ENCODE measurements at regions not wholly inside any gene's neighbourhood (a gene's known extent, or its start where the extent isn't known, plus 50 kb on each side); places are given as distances from the start of the nearest gene placed in this dataset.

DNA sequence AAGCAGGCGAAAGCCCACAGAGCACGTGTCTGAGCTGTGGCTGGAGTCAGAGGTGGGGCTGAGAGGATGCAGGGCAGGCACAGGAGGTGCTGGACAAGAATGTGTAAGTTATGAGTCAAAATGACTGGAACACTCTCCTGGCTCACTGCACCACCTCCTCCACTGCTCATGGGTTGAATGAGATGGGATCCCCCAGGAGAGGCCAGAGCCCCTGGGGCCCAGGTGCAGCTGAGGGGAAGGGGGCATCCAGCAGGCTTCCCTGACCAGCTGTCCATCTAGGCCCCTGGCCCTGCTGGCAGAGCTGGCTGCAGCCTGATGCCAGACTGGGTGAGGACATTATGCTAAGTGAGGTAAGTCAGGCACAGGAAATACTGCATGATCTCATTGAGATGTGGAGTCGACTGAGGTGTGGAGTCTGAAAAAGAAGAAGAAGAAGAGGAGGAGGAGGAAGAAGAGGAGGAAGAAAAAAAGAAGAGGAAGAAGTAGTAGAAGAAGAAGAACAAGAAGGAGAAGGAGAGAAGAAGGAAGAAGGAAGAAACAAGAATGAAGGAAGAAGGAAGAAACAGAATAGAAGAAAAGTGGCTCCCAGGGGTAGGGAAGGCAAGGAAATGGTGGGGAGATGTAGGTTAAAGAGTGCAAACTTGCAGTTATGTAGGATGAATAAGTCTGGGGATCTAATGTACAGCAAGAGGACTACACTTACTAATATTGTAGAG, 747.4 kb downstream of the UQCRFS1 start:
- Histone ChIP-seq H3K27ac (no peak overlapping the region), H3K9me3 (no peaks in the 10 kb centered on the region), H3K27me3 (ENCODE audit: insufficient read depth in 3 of 3, low read length in 2 of 3) (no peaks in the 10 kb centered on the region), H3K4me1 (peaks cover 13% of the 10 kb centered on the region), H3K36me3 (ENCODE audit: insufficient read depth in 1 of 2, low read depth in 1 of 2) (no peaks in the 10 kb centered on the region), H3K4me3 (no peak overlapping the region)
- peak in 1 of 4 donors; percentile 39 for ATAC-seq
- 73 to 79% (median 75%) methylated on average over 3 of the region's 3 CpGs for WGBS, 3 donors
- DNase-seq = no peak
- TF ChIP-seq, protein P1, sequence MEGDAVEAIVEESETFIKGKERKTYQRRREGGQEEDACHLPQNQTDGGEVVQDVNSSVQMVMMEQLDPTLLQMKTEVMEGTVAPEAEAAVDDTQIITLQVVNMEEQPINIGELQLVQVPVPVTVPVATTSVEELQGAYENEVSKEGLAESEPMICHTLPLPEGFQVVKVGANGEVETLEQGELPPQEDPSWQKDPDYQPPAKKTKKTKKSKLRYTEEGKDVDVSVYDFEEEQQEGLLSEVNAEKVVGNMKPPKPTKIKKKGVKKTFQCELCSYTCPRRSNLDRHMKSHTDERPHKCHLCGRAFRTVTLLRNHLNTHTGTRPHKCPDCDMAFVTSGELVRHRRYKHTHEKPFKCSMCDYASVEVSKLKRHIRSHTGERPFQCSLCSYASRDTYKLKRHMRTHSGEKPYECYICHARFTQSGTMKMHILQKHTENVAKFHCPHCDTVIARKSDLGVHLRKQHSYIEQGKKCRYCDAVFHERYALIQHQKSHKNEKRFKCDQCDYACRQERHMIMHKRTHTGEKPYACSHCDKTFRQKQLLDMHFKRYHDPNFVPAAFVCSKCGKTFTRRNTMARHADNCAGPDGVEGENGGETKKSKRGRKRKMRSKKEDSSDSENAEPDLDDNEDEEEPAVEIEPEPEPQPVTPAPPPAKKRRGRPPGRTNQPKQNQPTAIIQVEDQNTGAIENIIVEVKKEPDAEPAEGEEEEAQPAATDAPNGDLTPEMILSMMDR (IDR thresholded peaks at IDR 0.05) = no peak
- intact Hi-C loops (cut with DNase I) = loop anchor here (1.0 to 5.0 kb wide), 6 partner anchors 57 to 412 kb away; no protein-coding TSS in a partner anchor

DNA sequence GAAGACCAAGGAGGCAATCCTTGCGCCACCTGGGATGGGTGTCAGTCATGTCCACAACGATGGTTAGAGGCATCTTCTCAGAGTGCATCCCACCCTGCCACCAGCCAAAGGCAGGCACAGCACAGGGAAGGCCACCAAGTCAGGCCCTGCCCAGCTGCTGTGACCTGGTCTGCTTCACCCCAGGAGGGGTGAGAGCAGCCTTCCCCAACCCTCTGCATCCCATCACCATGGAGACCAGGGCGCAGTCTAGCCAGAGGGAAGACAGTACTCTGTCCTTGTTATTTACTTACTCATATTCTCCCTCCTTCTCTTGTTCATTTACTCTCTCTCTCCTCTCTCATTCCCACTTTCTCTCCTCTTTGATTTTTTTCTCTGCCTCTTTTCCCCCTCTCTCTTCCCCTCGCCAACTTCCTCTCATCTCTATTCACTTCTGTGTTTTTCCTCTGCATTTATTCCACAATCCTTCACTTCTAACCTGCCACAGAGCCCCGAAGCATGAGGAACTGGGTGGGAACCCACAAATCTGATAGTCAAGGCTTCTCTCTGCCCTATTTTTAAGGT, 749.4 kb downstream of the UQCRFS1 start:
- Histone ChIP-seq H3K9me3 (no peaks in the 10 kb centered on the region), H3K4me3 (no peak overlapping the region), H3K4me1 (peaks cover 1% of the 10 kb centered on the region), H3K36me3 (ENCODE audit: insufficient read depth in 1 of 2, low read depth in 1 of 2) (no peaks in the 10 kb centered on the region), H3K27me3 (ENCODE audit: insufficient read depth in 3 of 3, low read length in 2 of 3) (no peaks in the 10 kb centered on the region), H3K27ac (no peak overlapping the region)
- DNase-seq = no peak
- WGBS, 3 donors = 90 to 92% (median 91%) methylated on average over 5 of the region's 5 CpGs
- no peak for ATAC-seq
- TF ChIP-seq, protein P1 (IDR thresholded peaks at IDR 0.05) = no peak
- intact Hi-C loops (cut with DNase I) = no loop called here

DNA sequence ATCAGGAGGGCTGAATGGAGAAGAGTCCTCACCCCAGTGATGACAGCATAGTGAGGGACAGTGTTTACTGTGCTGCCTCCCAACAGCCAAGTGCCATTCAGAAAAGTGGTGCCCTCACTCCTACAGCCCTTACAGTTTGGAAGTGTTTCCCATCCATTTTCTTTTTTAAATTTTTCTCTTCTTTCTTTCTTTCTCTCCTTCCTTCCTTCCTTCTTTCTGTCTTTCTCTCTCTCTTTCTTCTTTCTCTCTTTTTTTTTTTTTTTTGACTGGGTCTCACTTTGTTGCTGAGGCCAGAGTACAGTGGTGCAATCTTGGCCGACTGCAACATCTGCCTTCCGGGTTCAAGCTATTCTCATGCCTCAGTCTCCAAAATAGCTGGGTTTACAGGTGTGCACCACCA, 755.3 kb downstream of the UQCRFS1 start:
- Histone ChIP-seq H3K27ac (no peak overlapping the region), H3K4me1 (no peaks in the 10 kb centered on the region), H3K4me3 (no peak overlapping the region), H3K9me3 (no peaks in the 10 kb centered on the region), H3K36me3 (ENCODE audit: insufficient read depth in 1 of 2, low read depth in 1 of 2) (no peaks in the 10 kb centered on the region), H3K27me3 (ENCODE audit: insufficient read depth in 3 of 3, low read length in 2 of 3) (no peaks in the 10 kb centered on the region)
- ATAC-seq (no peak), DNase-seq (no peak)
- intact Hi-C loops (cut with DNase I) = no loop called here
- TF ChIP-seq, protein P1 (IDR thresholded peaks at IDR 0.05) = no peak
- 90 to 100% (median 90%) methylated on average over 2 of the region's 2 CpGs for WGBS, 3 donors

DNA sequence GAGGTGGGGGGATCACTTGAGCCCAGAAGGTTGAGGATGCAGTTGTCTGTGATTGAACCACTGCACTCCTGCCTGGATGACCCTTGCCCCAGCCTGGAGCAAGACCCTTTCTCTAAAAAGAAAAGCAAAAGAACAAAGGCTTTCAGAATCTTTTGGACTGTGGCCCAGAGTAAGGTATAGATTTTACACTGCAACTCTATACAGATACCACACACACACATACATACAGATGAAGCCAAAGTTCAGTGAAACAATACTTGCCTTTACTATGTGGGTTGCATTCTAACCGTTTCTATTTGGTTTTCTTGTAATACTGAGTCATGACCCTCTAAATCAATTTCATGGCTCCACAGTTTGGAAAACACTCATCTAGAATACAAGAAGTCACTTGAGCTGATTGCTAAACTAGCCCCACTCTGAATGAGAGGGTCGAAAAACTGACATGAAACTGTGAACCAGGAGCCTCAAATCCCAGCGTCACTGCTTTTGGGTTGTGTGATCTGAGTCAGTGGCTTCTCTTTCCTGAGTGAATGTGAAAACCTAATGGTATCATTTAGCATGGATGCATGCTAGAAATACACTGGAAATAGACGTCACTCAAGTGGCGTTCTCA, 756.1 kb downstream of the UQCRFS1 start:
- TF ChIP-seq, protein P1 (IDR thresholded peaks at IDR 0.05) = no peak
- H3K4me3 ChIP-seq = no peak overlapping the region
- H3K27me3 ChIP-seq (ENCODE audit: insufficient read depth in 3 of 3, low read length in 2 of 3) = no peaks in the 10 kb centered on the region
- no peak overlapping the region for H3K27ac ChIP-seq
- no peaks in the 10 kb centered on the region for H3K4me1 ChIP-seq
- ATAC-seq (no peak), DNase-seq (no peak)
- H3K36me3 ChIP-seq (ENCODE audit: insufficient read depth in 1 of 2, low read depth in 1 of 2) = no peaks in the 10 kb centered on the region
- intact Hi-C loops (cut with DNase I) = no loop called here
- whole genome bisulfite sequencing, 3 donors = 33 to 44% (median 42%) methylated on average over 5 of the region's 5 CpGs
- H3K9me3 ChIP-seq = no peaks in the 10 kb centered on the region

Data from psoas muscle (tissue), 7 donors.